Activated naive CD4-positive, alpha-beta T cell treated with anti-CD3 and anti-CD28 coated beads, Interleukin-2, amount 50 U/mL, for 72 hours (primary cell): ENCODE measurements at regions not wholly inside any gene's neighbourhood (a gene's known extent, or its start where the extent isn't known, plus 50 kb on each side); places are given as distances from the start of the nearest gene placed in this dataset.

Source experiments
- ATAC-seq, 2 donors: fragments of 150-1000 bp; cut with Tn5 transposase; 2 replicates each; pipeline ENCODE4 v1.10.0; 2021; ENCODE audit warnings: mild to moderate bottlenecking in 2 of 2, moderate library complexity in 2 of 2
- DNase-seq, 2 donors: peaks; one replicate each; pipeline ENCODE4 v3.0.0; 2021 to 2022; ENCODE audit warnings: low spot score in 2 of 2
- H3K27ac Mint-ChIP-seq, 2 donors: one replicate each; pipeline ENCODE4 v1.8.0; 2022; ENCODE audit warnings: mild to moderate bottlenecking in 2 of 2, mixed read lengths in 2 of 2
- H3K36me3 Mint-ChIP-seq, 2 donors: one replicate each; pipeline ENCODE4 v1.8.0; 2022; ENCODE audit warnings: mixed read lengths in 2 of 2
- H3K9me3 Mint-ChIP-seq, 2 donors: one replicate each; pipeline ENCODE4 v1.8.0; 2022; ENCODE audit warnings: mixed read lengths in 2 of 2

- H3K9me3 Mint-ChIP-seq, result no peaks in the 10 kb centered on the region
- no peak for DNase-seq
- H3K36me3 Mint-ChIP-seq, result peaks cover 0 to 4% of the 10 kb centered on the region in 2 donors
- H3K27ac Mint-ChIP-seq, result no peak overlapping the region
- ATAC-seq, result no peak
These were observed 50.2 kb upstream of the XPA start for GRCh38 chr9:97747201-97747965.

- Mint-ChIP-seq H3K36me3 (no peaks in the 10 kb centered on the region), H3K27ac (no peak overlapping the region), H3K9me3 (no peaks in the 10 kb centered on the region)
- no peak for DNase-seq
- ATAC-seq, result no peak
These were observed 51.4 kb upstream of the XPA start for GRCh38 chr9:97748525-97748924.

GRCh38 chr9:97749928-97750327, 52.8 kb upstream of the XPA start:
- H3K27ac Mint-ChIP-seq, result no peak overlapping the region
- H3K9me3 Mint-ChIP-seq, result no peaks in the 10 kb centered on the region
- H3K36me3 Mint-ChIP-seq, result no peaks in the 10 kb centered on the region
- ATAC-seq (no peak), DNase-seq (no peak)

GRCh38 chr9:97751531-97751930, 54.4 kb upstream of the XPA start:
- H3K27ac Mint-ChIP-seq, result no peak overlapping the region
- H3K36me3 Mint-ChIP-seq, result no peaks in the 10 kb centered on the region
- no peaks in the 10 kb centered on the region for H3K9me3 Mint-ChIP-seq
- ATAC-seq, result no peak
- DNase-seq, result no peak

- no peaks in the 10 kb centered on the region for H3K36me3 Mint-ChIP-seq
These were observed 55.1 kb upstream of the XPA start for GRCh38 chr9:97752274-97752673.

GRCh38 chr9:97753364-97753763, 56.2 kb upstream of the XPA start:
- no peaks in the 10 kb centered on the region for H3K9me3 Mint-ChIP-seq
- H3K36me3 Mint-ChIP-seq, result no peaks in the 10 kb centered on the region
- no peak for ATAC-seq
- no peak overlapping the region for H3K27ac Mint-ChIP-seq
- DNase-seq, result no peak

More at GRCh38 chr9:97752274-97752673, 55.1 kb upstream of the XPA start:
- no peaks in the 10 kb centered on the region for H3K9me3 Mint-ChIP-seq
- DNase-seq (no peak), ATAC-seq (no peak)
- no peak overlapping the region for H3K27ac Mint-ChIP-seq

GRCh38 chr9:97753975-97754374, 56.8 kb upstream of the XPA start:
- DNase-seq, result no peak
- no peak overlapping the region for H3K27ac Mint-ChIP-seq
- no peak for ATAC-seq
- H3K9me3 Mint-ChIP-seq, result no peaks in the 10 kb centered on the region
- H3K36me3 Mint-ChIP-seq, result no peaks in the 10 kb centered on the region

- Mint-ChIP-seq H3K27ac (no peak overlapping the region), H3K36me3 (no peaks in the 10 kb centered on the region), H3K9me3 (no peaks in the 10 kb centered on the region)
- ATAC-seq, result no peak
- DNase-seq, result no peak
These were observed 58.6 kb upstream of the XPA start for GRCh38 chr9:97755618-97756267.

- no peak overlapping the region for H3K27ac Mint-ChIP-seq
- H3K36me3 Mint-ChIP-seq, result no peaks in the 10 kb centered on the region
- no peak for ATAC-seq
- DNase-seq, result no peak
- no peaks in the 10 kb centered on the region for H3K9me3 Mint-ChIP-seq
These were observed 59.9 kb upstream of the XPA start for GRCh38 chr9:97756991-97757390.

GRCh38 chr9:97758334-97758916, 61.3 kb upstream of the XPA start:
- no peaks in the 10 kb centered on the region for H3K36me3 Mint-ChIP-seq
- H3K9me3 Mint-ChIP-seq, result no peaks in the 10 kb centered on the region
- ATAC-seq (no peak), DNase-seq (no peak)
- H3K27ac Mint-ChIP-seq, result no peak overlapping the region

GRCh38 chr9:97759581-97760288, 62.6 kb upstream of the XPA start:
- no peak for DNase-seq
- Mint-ChIP-seq H3K27ac (no peak overlapping the region), H3K9me3 (no peaks in the 10 kb centered on the region), H3K36me3 (no peaks in the 10 kb centered on the region)
- no peak for ATAC-seq

GRCh38 chr9:97761056-97761598, 64.0 kb upstream of the XPA start:
- DNase-seq, result no peak
- Mint-ChIP-seq H3K36me3 (no peaks in the 10 kb centered on the region), H3K27ac (no peak overlapping the region), H3K9me3 (no peaks in the 10 kb centered on the region)
- ATAC-seq, result no peak

- Mint-ChIP-seq H3K9me3 (no peaks in the 10 kb centered on the region), H3K36me3 (no peaks in the 10 kb centered on the region), H3K27ac (no peak overlapping the region)
- ATAC-seq (no peak), DNase-seq (no peak)
These were observed 64.7 kb upstream of the XPA start for GRCh38 chr9:97761879-97762278.

- ATAC-seq, result no peak
These were observed 66.7 kb upstream of the XPA start for GRCh38 chr9:97763874-97764273.

GRCh38 chr9:97766092-97766491, 69.0 kb upstream of the XPA start:
- ATAC-seq (no peak), DNase-seq (no peak)
- Mint-ChIP-seq H3K36me3 (no peaks in the 10 kb centered on the region), H3K9me3 (no peaks in the 10 kb centered on the region), H3K27ac (no peak overlapping the region)

More at GRCh38 chr9:97763874-97764273, 66.7 kb upstream of the XPA start:
- H3K36me3 Mint-ChIP-seq, result no peaks in the 10 kb centered on the region
- H3K27ac Mint-ChIP-seq, result no peak overlapping the region
- no peaks in the 10 kb centered on the region for H3K9me3 Mint-ChIP-seq
- no peak for DNase-seq

GRCh38 chr9:97766610-97767009, 69.5 kb upstream of the XPA start:
- no peaks in the 10 kb centered on the region for H3K36me3 Mint-ChIP-seq
- no peak overlapping the region for H3K27ac Mint-ChIP-seq
- no peak for DNase-seq
- no peak for ATAC-seq
- no peaks in the 10 kb centered on the region for H3K9me3 Mint-ChIP-seq

GRCh38 chr9:97767891-97768290, 70.8 kb upstream of the XPA start:
- Mint-ChIP-seq H3K9me3 (no peaks in the 10 kb centered on the region), H3K27ac (no peak overlapping the region), H3K36me3 (no peaks in the 10 kb centered on the region)
- no peak for DNase-seq
- no peak for ATAC-seq
